Prostate gland (tissue), 2 donors: ENCODE measurements at regions not wholly inside any gene's neighbourhood (a gene's known extent, or its start where the extent isn't known, plus 50 kb on each side); places are given as distances from the start of the nearest gene placed in this dataset.

Experiments
- CTCF ChIP-seq, 4 experiments: fragments of 200-600 bp in 2 of 4; fragments of 450-650 bp in 2 of 4; sonication (generic) in 2 of 4; IDR thresholded peaks; 1 replicate in 3 of 4; 2 replicates in 1 of 4; pipeline ENCODE4 v1.5.1; 2016 to 2019; ENCODE audit warnings: antibody characterized with exemption in 4 of 4, mild to moderate bottlenecking in 2 of 4, moderate library complexity in 2 of 4
- POLR2A ChIP-seq: fragments of 450-650 bp; IDR thresholded peaks from one replicate; pipeline ENCODE4 v1.6.1; 2016; ENCODE audit warnings: antibody characterized with exemption, mild to moderate bottlenecking
- POLR2AphosphoS5 ChIP-seq: sonication (generic); formaldehyde crosslinking; IDR thresholded peaks from one replicate; pipeline ENCODE4 v1.6.1; 2017; ENCODE audit warnings: antibody characterized with exemption

- no peak for TF ChIP-seq CTCF (IDR thresholded peaks at IDR 0.05)
- no peak for TF ChIP-seq POLR2A
- no peak for TF ChIP-seq POLR2AphosphoS5
Measured at GRCh38 chr4:59704616-59705015, 1495.5 kb upstream of the ADGRL3 start.
